ENCODE measurements at regions not wholly inside any gene's neighbourhood (a gene's known extent, or its start where the extent isn't known, plus 50 kb on each side); places are given as distances from the start of the nearest gene placed in this dataset.

DNA sequence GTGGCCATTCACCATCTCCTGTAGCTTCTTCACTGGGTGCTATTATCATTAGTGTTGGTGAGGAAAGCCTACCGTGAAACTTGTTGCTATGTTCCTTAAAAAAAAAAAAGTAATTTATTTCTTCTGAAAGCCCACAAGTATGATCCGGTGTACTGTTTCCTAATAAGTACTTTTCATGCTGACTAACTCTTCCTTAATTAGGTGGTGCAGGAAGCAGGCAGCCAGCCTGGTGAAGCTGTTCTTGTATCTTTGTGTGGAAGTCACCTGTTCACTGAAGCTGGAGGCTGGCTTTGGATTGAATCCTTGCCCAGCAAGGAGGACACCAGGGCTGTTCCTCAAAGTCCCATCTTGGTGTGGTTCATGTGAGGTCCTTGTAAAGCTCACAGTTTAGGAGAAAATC is 321.7 kb upstream of the THSD7B start:
- Histone ChIP-seq H3K4me1 (no peaks in the 10 kb centered on the region), H3K27me3 (no peaks in the 10 kb centered on the region), H3K36me3 (no peaks in the 10 kb centered on the region), H3K27ac (no peak overlapping the region), H3K9me3 (no peaks in the 10 kb centered on the region), H3K4me3 (no peak overlapping the region)
- intact Hi-C loops (cut with DNase I), result no loop called here
- ATAC-seq (no peak), DNase-seq (no peak)
- 39% methylated on average over 2 of the region's 2 CpGs for WGBS (ENCODE audit: insufficient coverage, low coverage, low lambda C conversion rate, missing lambda C conversion rate)
- TF ChIP-seq, protein P1, sequence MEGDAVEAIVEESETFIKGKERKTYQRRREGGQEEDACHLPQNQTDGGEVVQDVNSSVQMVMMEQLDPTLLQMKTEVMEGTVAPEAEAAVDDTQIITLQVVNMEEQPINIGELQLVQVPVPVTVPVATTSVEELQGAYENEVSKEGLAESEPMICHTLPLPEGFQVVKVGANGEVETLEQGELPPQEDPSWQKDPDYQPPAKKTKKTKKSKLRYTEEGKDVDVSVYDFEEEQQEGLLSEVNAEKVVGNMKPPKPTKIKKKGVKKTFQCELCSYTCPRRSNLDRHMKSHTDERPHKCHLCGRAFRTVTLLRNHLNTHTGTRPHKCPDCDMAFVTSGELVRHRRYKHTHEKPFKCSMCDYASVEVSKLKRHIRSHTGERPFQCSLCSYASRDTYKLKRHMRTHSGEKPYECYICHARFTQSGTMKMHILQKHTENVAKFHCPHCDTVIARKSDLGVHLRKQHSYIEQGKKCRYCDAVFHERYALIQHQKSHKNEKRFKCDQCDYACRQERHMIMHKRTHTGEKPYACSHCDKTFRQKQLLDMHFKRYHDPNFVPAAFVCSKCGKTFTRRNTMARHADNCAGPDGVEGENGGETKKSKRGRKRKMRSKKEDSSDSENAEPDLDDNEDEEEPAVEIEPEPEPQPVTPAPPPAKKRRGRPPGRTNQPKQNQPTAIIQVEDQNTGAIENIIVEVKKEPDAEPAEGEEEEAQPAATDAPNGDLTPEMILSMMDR (IDR thresholded peaks at IDR 0.05), result no peak
- TF ChIP-seq POLR2A (IDR thresholded peaks at IDR 0.05), result no peak

DNA sequence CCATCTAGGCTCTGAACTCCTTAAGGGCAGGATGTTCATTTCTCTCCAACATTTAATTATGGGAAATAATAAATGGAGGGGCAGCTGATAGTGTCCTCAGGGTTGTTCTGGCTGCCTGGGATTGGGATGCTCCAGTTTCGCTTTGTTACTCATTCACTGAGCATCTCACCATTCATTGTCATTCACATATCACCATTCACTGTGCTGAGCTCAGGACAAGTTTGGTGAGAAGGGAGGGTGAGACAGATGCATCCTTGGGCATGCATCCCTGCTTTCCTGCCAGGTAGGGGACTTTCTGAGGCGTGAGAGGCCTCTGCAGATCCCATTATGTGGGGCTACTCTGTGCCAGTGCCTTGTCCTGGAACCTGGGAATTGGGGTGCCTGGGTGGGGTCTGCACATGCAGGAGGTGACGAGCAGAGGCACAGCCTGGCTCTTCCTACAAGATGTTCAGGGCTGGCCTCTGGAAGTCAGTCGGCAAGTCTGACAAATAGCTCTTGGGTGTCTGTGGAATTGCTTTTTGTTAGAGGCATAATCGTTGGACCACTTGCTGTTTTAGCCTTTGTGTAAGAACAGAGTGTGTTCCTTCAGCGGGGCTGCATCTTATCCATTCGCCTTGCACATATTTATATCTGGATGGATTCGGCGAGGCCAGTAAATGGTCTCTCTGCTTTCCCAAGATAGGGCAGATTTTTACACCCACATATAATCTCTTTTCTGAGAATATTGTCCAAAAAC is 323.2 kb upstream of the THSD7B start:
- no peaks in the 10 kb centered on the region for H3K9me3 ChIP-seq
- H3K4me3 ChIP-seq, result no peak overlapping the region
- H3K27ac ChIP-seq, result no peak overlapping the region
- no peaks in the 10 kb centered on the region for H3K27me3 ChIP-seq
- DNase-seq (no peak), ATAC-seq (no peak)
- intact Hi-C loops (cut with DNase I), result no loop called here
- TF ChIP-seq, protein P1 (IDR thresholded peaks at IDR 0.05), result no peak
- TF ChIP-seq POLR2A (IDR thresholded peaks at IDR 0.05), result no peak
- no peaks in the 10 kb centered on the region for H3K4me1 ChIP-seq
- H3K36me3 ChIP-seq, result no peaks in the 10 kb centered on the region
- WGBS (ENCODE audit: insufficient coverage, low coverage, low lambda C conversion rate, missing lambda C conversion rate), result 68% methylated on average over 8 of the region's 9 CpGs

DNA sequence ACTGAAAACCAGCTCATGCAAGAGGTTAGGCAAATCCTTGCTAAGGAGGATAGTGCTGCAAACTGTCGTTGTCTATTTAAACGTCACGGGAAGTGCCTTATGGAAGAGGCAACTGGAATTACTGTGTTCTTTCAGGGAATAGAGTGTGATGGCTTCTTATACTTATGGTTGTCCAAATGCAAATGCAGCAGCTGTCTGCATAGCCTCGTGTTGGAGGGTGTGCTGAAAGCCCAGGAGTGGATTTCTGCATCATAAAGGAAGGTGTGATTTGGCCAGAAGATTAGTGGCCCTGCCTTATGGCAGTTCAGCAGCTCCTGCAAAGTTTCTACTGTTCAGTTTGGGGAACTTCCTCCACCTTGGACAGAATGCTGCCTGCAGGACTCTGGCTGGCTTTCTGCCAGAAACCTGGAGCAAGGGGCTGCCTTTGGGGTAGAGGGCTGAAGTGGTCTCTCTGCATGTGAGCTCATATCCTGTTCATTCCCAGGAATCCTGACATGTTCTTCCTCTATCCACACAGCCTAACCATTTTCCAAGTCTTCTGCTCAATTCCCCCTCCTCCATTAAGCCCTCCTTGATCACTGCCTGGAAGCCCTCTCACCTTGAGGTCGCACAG is 321.2 kb upstream of the CXCR4 start:
- 67% methylated on average over 4 of the region's 5 CpGs for WGBS (ENCODE audit: insufficient coverage, low coverage, low lambda C conversion rate, missing lambda C conversion rate)

GRCh38 chr2:136437461-136437860 is 319.5 kb upstream of the CXCR4 start:
- no peak for TF ChIP-seq POLR2A (IDR thresholded peaks at IDR 0.05)
- TF ChIP-seq, protein P1 (IDR thresholded peaks at IDR 0.05), result no peak
- WGBS (ENCODE audit: insufficient coverage, low coverage, low lambda C conversion rate, missing lambda C conversion rate), result 74% methylated on average over 4 of the region's 5 CpGs
- DNase-seq, result no peak
- Histone ChIP-seq H3K36me3 (no peaks in the 10 kb centered on the region), H3K4me1 (peaks cover 0 to 5% (median 0%) of the 10 kb centered on the region in 4 donors), H3K27me3 (no peaks in the 10 kb centered on the region), H3K27ac (no peak overlapping the region), H3K9me3 (no peaks in the 10 kb centered on the region), H3K4me3 (no peak overlapping the region)
- no peak for ATAC-seq
- intact Hi-C loops (cut with DNase I), result no loop called here

More for the DNA sequence above, 321.2 kb upstream of the CXCR4 start:
- H3K4me1 ChIP-seq, result peaks cover 0 to 5% (median 0%) of the 10 kb centered on the region in 4 donors
- ATAC-seq (no peak), DNase-seq (no peak)
- H3K27me3 ChIP-seq, result no peaks in the 10 kb centered on the region
- no peak overlapping the region for H3K27ac ChIP-seq
- no peaks in the 10 kb centered on the region for H3K36me3 ChIP-seq
- H3K4me3 ChIP-seq, result no peak overlapping the region
- intact Hi-C loops (cut with DNase I), result no loop called here
- no peak for TF ChIP-seq POLR2A (IDR thresholded peaks at IDR 0.05)
- TF ChIP-seq, protein P1 (IDR thresholded peaks at IDR 0.05), result no peak
- no peaks in the 10 kb centered on the region for H3K9me3 ChIP-seq

Data from right lobe of liver (tissue), 6 donors.